Vagina (tissue), 2 donors: ENCODE measurements at regions not wholly inside any gene's neighbourhood (a gene's known extent, or its start where the extent isn't known, plus 50 kb on each side); places are given as distances from the start of the nearest gene placed in this dataset.

Source experiments
- CTCF ChIP-seq, 3 experiments: fragments of 450-650 bp in 2 of 3; fragments of 200-600 bp in 1 of 3; sonication (generic) in 1 of 3; IDR thresholded peaks; one replicate each; pipeline ENCODE4 v1.5.1; 2017 to 2019; ENCODE audit warnings: antibody characterized with exemption in 3 of 3, mild to moderate bottlenecking in 2 of 3, moderate library complexity in 2 of 3
- POLR2A ChIP-seq, 2 donors: fragments of 450-650 bp; IDR thresholded peaks; one replicate each; pipeline ENCODE4 v1.6.1; 2017; ENCODE audit warnings: antibody characterized with exemption in 2 of 2, mild to moderate bottlenecking in 2 of 2, moderate library complexity in 2 of 2
- POLR2AphosphoS5 ChIP-seq, 2 donors: sonication (generic); formaldehyde crosslinking; IDR thresholded peaks; one replicate each; pipeline ENCODE4 v1.9.0; 2017; ENCODE audit warnings: antibody characterized with exemption in 2 of 2, mild to moderate bottlenecking in 2 of 2, low read depth in 1 of 2; ENCODE audit not compliant: insufficient read depth in 1 of 2

GRCh38 chr7:52843436-52843835 lies 192.0 kb upstream of the POM121L12 start:
- TF ChIP-seq CTCF (IDR thresholded peaks at IDR 0.05) (no peak), POLR2AphosphoS5 (IDR thresholded peaks at IDR 0.05; ENCODE audit: insufficient read depth in 1 of 2, low read depth in 1 of 2) (no peak), POLR2A (IDR thresholded peaks at IDR 0.05) (no peak)
